ENCODE measurements at regions not wholly inside any gene's neighbourhood (a gene's known extent, or its start where the extent isn't known, plus 50 kb on each side); places are given as distances from the start of the nearest gene placed in this dataset.

GRCh38 chr10:128222332-128222849 is 96.2 kb upstream of the MKI67 start:
- DNase-seq: no peak

- no peak for DNase-seq
Measured at GRCh38 chr10:128230401-128230800, 104.2 kb upstream of the MKI67 start.

GRCh38 chr10:128233422-128233821 is 107.2 kb upstream of the MKI67 start:
- DNase-seq: no peak

- no peak for DNase-seq
Measured at GRCh38 chr10:128237710-128238109, 111.5 kb upstream of the MKI67 start.

GRCh38 chr10:128241023-128241422 is 114.8 kb upstream of the MKI67 start:
- DNase-seq: no peak

- DNase-seq: no peak
Measured at GRCh38 chr10:128242641-128243040, 116.4 kb upstream of the MKI67 start.

- DNase-seq: no peak
Measured at GRCh38 chr10:128245026-128245425, 118.8 kb upstream of the MKI67 start.

GRCh38 chr10:128247576-128247975 is 121.4 kb upstream of the MKI67 start:
- DNase-seq: no peak

GRCh38 chr10:128254476-128254875 is 128.3 kb upstream of the MKI67 start:
- DNase-seq: no peak

GRCh38 chr10:128257428-128257827 is 131.2 kb upstream of the MKI67 start:
- no peak for DNase-seq

- DNase-seq: no peak
Measured at GRCh38 chr10:128258421-128258976, 132.3 kb upstream of the MKI67 start.

- DNase-seq: peak in 2 of 4 experiments; percentile 11 to 27
Measured at GRCh38 chr10:128263891-128264688, 137.9 kb upstream of the MKI67 start.

GRCh38 chr10:128265596-128265995 is 139.4 kb upstream of the MKI67 start:
- no peak for DNase-seq

- no peak for DNase-seq
Measured at GRCh38 chr10:128267581-128267980, 141.4 kb upstream of the MKI67 start.

- DNase-seq: no peak
Measured at GRCh38 chr10:128268015-128268722, 141.9 kb upstream of the MKI67 start.

GRCh38 chr10:128274938-128275337 is 148.7 kb upstream of the MKI67 start:
- DNase-seq: no peak

- no peak for DNase-seq
Measured at GRCh38 chr10:128275388-128276177, 149.4 kb upstream of the MKI67 start.

- no peak for DNase-seq
Measured at GRCh38 chr10:128277267-128277840, 151.1 kb upstream of the MKI67 start.

- DNase-seq: no peak
Measured at GRCh38 chr10:128278362-128278761, 152.1 kb upstream of the MKI67 start.

- no peak for DNase-seq
Measured at GRCh38 chr10:128280271-128280670, 154.0 kb upstream of the MKI67 start.

GRCh38 chr10:128281343-128281742 is 155.1 kb upstream of the MKI67 start:
- no peak for DNase-seq

- DNase-seq: no peak
Measured at GRCh38 chr10:128281861-128282260, 155.6 kb upstream of the MKI67 start.

Data from activated naive CD4-positive, alpha-beta T cell (primary cell).